GM12878 (cell line): ENCODE measurements at regions not wholly inside any gene's neighbourhood (a gene's known extent, or its start where the extent isn't known, plus 50 kb on each side); places are given as distances from the start of the nearest gene placed in this dataset.
"Not testable (repeated sequence)": the region's sequence is repeated elsewhere in the genome, so short reads cannot be mapped to it uniquely, and the experiment has no call there.

Experiments used
- ATAC-seq: fragments of 200-7000 bp; cut with Tn5 transposase; 3 replicates; pipeline ENCODE4 v1.9.1; 2020; ENCODE audit warnings: mild to moderate bottlenecking, moderate library complexity
- BruUV-seq: library from RNA; stranded (reverse); fragments of 400-500 nt; replicated peaks from 2 replicates; lab custom pipeline; 2021; lab: Mats Ljungman, UMichigan
- CTCF ChIA-PET: fragments of 300-600 bp; sonication (Branson Sonifier 250); formaldehyde crosslinking; extraction: SDS; loops from one replicate; lab custom pipeline; 2021; ENCODE audit warnings: inconsistent platforms; lab: Yijun Ruan, JAX
- POLR2A ChIA-PET: fragments of 350-600 bp; formaldehyde crosslinking; extraction: SDS; loops from one replicate; lab custom pipeline; 2021; ENCODE audit warnings: inconsistent platforms; lab: Charles Lee
- RAD21 ChIA-PET: fragments of 300-600 bp; sonication (Branson Sonifier 250); formaldehyde crosslinking; loops from one replicate; lab custom pipeline; 2023; ENCODE audit warnings: antibody characterized with exemption; ENCODE audit not compliant: unreplicated experiment; lab: Charles Lee
- SMC1A ChIA-PET: fragments of 300-600 bp; sonication (Branson Sonifier 250); formaldehyde crosslinking; loops from one replicate; lab custom pipeline; 2023; ENCODE audit not compliant: unreplicated experiment, uncharacterized antibody; lab: Charles Lee
- DNase-seq: peaks from one replicate; pipeline ENCODE4 v3.0.0-alpha.2; 2011; ENCODE audit warnings: low read depth, low spot score
- FAIRE-seq: peaks from 3 replicates; lab custom pipeline; 2011; peaks lifted over from hg19 to GRCh38; lab: Jason Lieb, UNC
- H2AFZ ChIP-seq: 2 replicates; pipeline ENCODE4 v1.6.0; 2011; ENCODE audit warnings: low read depth, low read length, control low read depth; ENCODE audit not compliant: control insufficient read depth
- H3K27ac ChIP-seq: 2 replicates; pipeline ENCODE4 v1.5.1; 2011; ENCODE audit warnings: control low read depth; ENCODE audit not compliant: control insufficient read depth, insufficient read depth
- H3K27me3 ChIP-seq, 2 experiments: replicated peaks in 1 of 2; 2 replicates each; pipeline versions ENCODE4 v1.6.0 to v1.6.1; 2011; ENCODE audit warnings: low read length in 1 of 2; ENCODE audit not compliant: control insufficient read depth in 2 of 2, insufficient read depth in 2 of 2
- H3K36me3 ChIP-seq, 2 experiments: 2 replicates each; pipeline ENCODE4 v1.5.1; 2011; ENCODE audit warnings: low read length in 1 of 2; ENCODE audit not compliant: control insufficient read depth in 2 of 2, insufficient read depth in 2 of 2
- H3K4me1 ChIP-seq: 2 replicates; pipeline ENCODE4 v1.6.1; 2011; ENCODE audit warnings: mild to moderate bottlenecking, low read length, moderate library complexity, mixed read lengths; ENCODE audit not compliant: control insufficient read depth, insufficient read depth
- H3K4me2 ChIP-seq: 2 replicates; pipeline ENCODE4 v1.6.0; 2011; ENCODE audit warnings: control low read depth; ENCODE audit not compliant: control insufficient read depth, insufficient read depth
- H3K4me3 ChIP-seq: fragments of 200-600 bp; sonication (generic); 2 replicates; pipeline ENCODE4 v1.5.1; 2016
- H3K79me2 ChIP-seq: 2 replicates; pipeline ENCODE4 v1.6.0; 2011; ENCODE audit warnings: low read length; ENCODE audit not compliant: control insufficient read depth, insufficient read depth
- H3K9ac ChIP-seq: 2 replicates; pipeline ENCODE4 v1.8.0; 2011; ENCODE audit warnings: low read length, control low read depth, mixed read lengths; ENCODE audit not compliant: control insufficient read depth, insufficient read depth
- H3K9me3 ChIP-seq: replicated peaks from 3 replicates; pipeline ENCODE4 v1.5.1; 2011; ENCODE audit warnings: mild to moderate bottlenecking, low read length; ENCODE audit not compliant: control insufficient read depth, insufficient read depth
- H4K20me1 ChIP-seq: 2 replicates; pipeline ENCODE4 v1.6.0; 2011; ENCODE audit not compliant: control insufficient read depth, insufficient read depth
- EED ChIP-seq: sonication (generic); IDR thresholded peaks from 2 replicates; pipeline ENCODE4 v1.6.1; 2016; ENCODE audit warnings: antibody characterized with exemption, low read depth
- FOXK2 ChIP-seq: fragments of 450-650 bp; IDR thresholded peaks from 2 replicates; pipeline ENCODE4 v1.6.1; 2017; ENCODE audit warnings: mild to moderate bottlenecking, moderate library complexity
- FOXM1 ChIP-seq: IDR thresholded peaks from 2 replicates; pipeline ENCODE4 v1.6.1; 2012; ENCODE audit warnings: low read depth, mild to moderate bottlenecking, inconsistent platforms, low read length, moderate library complexity
- NFIC ChIP-seq: IDR thresholded peaks from 2 replicates; pipeline ENCODE4 v1.6.1; 2012; ENCODE audit warnings: low read depth, mild to moderate bottlenecking, inconsistent platforms, low read length, moderate library complexity
- NKRF ChIP-seq: fragments of 450-650 bp; conservative IDR thresholded peaks from 2 replicates; pipeline ENCODE4 v1.6.1; 2017; ENCODE audit warnings: mild to moderate bottlenecking, moderate library complexity
- NR2C1 ChIP-seq: fragments of 450-650 bp; IDR thresholded peaks from 2 replicates; pipeline ENCODE4 v1.6.1; 2017; ENCODE audit warnings: antibody characterized with exemption, mild to moderate bottlenecking, moderate library complexity
- PBX3 ChIP-seq: IDR thresholded peaks from 2 replicates; pipeline ENCODE4 v1.6.1; 2011; ENCODE audit warnings: mild to moderate bottlenecking, low read depth, low read length, moderate library complexity; ENCODE audit not compliant: insufficient replicate concordance
- POLR2A ChIP-seq: IDR thresholded peaks from 2 replicates; pipeline ENCODE4 v1.6.1; 2011; ENCODE audit warnings: low read depth, mild to moderate bottlenecking, low read length
- RAD21 ChIP-seq: IDR thresholded peaks from 2 replicates; pipeline ENCODE4 v1.6.1; 2011; ENCODE audit warnings: mild to moderate bottlenecking, low read depth, low read length, moderate library complexity; ENCODE audit not compliant: insufficient read depth
- RAD51 ChIP-seq: fragments of 450-650 bp; IDR thresholded peaks from 2 replicates; pipeline ENCODE4 v1.6.1; 2016; ENCODE audit warnings: moderate library complexity, mild to moderate bottlenecking, inconsistent platforms
- SREBF1 ChIP-seq: IDR thresholded peaks from 2 replicates; pipeline ENCODE4 v1.6.1; 2012; ENCODE audit warnings: mild to moderate bottlenecking, low read length
- STAT1 ChIP-seq: fragments of 450-650 bp; conservative IDR thresholded peaks from 2 replicates; pipeline ENCODE4 v1.6.1; 2014; ENCODE audit warnings: antibody characterized with exemption, mild to moderate bottlenecking
- TAF1 ChIP-seq: IDR thresholded peaks from 2 replicates; pipeline ENCODE4 v1.6.1; 2011; ENCODE audit warnings: mild to moderate bottlenecking, low read depth, low read length, borderline replicate concordance
- TARDBP ChIP-seq: IDR thresholded peaks from 2 replicates; pipeline ENCODE4 v1.6.1; 2016; ENCODE audit warnings: borderline replicate concordance
- ZBED1 ChIP-seq: IDR thresholded peaks from 2 replicates; pipeline ENCODE4 v1.6.1; 2016; ENCODE audit warnings: borderline replicate concordance
- WGBS: methylation state at CpG from one replicate; pipeline ENCODE4 v1.1.6; 2016; ENCODE audit warnings: low lambda C conversion rate; ENCODE audit not compliant: insufficient replicate concordance, insufficient coverage; ENCODE audit errors: missing lambda C conversion rate; 5-methylcytosine and 5-hydroxymethylcytosine counted together
- in situ Hi-C: fragments of 300-500 bp; cut with MboI; formaldehyde crosslinking; loops from 9 replicates; pipeline ENCODE4 v1.14.3; 2018; ENCODE audit warnings: mixed read lengths
- intact Hi-C: fragments of 100-400 bp; cut with micrococcal nuclease; formaldehyde crosslinking; loops from one replicate; pipeline ENCODE4 v1.14.2; 2022; ENCODE audit not compliant: unreplicated experiment

GRCh38 chr18:78273876-78274275 is 705.7 kb upstream of the SALL3 start:
- ChIA-PET RAD21 (no interaction called here), POLR2A (no interaction called here), SMC1A (no interaction called here), CTCF (interaction anchor here (0.6 kb wide), 1 partner anchor 182 kb away, joined by 3 read pairs; no protein-coding TSS in a partner anchor)
- Histone ChIP-seq H3K79me2 (no peaks in the 10 kb centered on the region), H4K20me1 (no peaks in the 10 kb centered on the region), H3K9me3 (no peaks in the 10 kb centered on the region), H2AFZ (no peak overlapping the region), H3K9ac (no peak overlapping the region), H3K27ac (no peak overlapping the region), H3K4me2 (no peak overlapping the region), H3K4me3 (no peak overlapping the region), H3K36me3 (no peaks in the 10 kb centered on the region), H3K27me3 (no peaks in the 10 kb centered on the region), H3K4me1 (no peaks in the 10 kb centered on the region)
- DNase-seq (no peak), FAIRE-seq (no peak), ATAC-seq (no peak)
- in situ Hi-C loops: no loop called here
- no peak for TF ChIP-seq SREBF1
- TF ChIP-seq TARDBP: no peak
- TF ChIP-seq RAD51: no peak
- TF ChIP-seq FOXM1: no peak
- TF ChIP-seq NR2C1: no peak
- no peak for TF ChIP-seq ZBED1
- TF ChIP-seq NKRF: no peak
- TF ChIP-seq STAT1: no peak
- no peak for TF ChIP-seq EED
- no peak for TF ChIP-seq NFIC
- no peak for TF ChIP-seq FOXK2
- TF ChIP-seq TAF1: no peak
- no peak for TF ChIP-seq PBX3
- TF ChIP-seq POLR2A: no peak
- no peak for TF ChIP-seq RAD21
- intact Hi-C loops: no loop called here
- no TSS peak for BruUV-seq

GRCh38 chr18:78283425-78283824 is 696.2 kb upstream of the SALL3 start:
- POLR2A ChIA-PET, ATAC-seq, H3K4me3 ChIP-seq, RAD21 ChIA-PET, H3K27me3 ChIP-seq, BruUV-seq, H3K9me3 ChIP-seq, H3K36me3 ChIP-seq, H2AFZ ChIP-seq, H4K20me1 ChIP-seq, CTCF ChIA-PET, H3K4me2 ChIP-seq, FAIRE-seq, in situ Hi-C loops, SMC1A ChIA-PET, H3K79me2 ChIP-seq, H3K27ac ChIP-seq, intact Hi-C loops, H3K9ac ChIP-seq, DNase-seq, H3K4me1 ChIP-seq: not testable (repeated sequence)
- 4% methylated on average over 7 of the region's 7 CpGs for WGBS
